Type B pancreatic cell (in vitro differentiated cells): ENCODE measurements at regions not wholly inside any gene's neighbourhood (a gene's known extent, or its start where the extent isn't known, plus 50 kb on each side); places are given as distances from the start of the nearest gene placed in this dataset.

Experiments used
- DNase-seq: peaks from one replicate; pipeline ENCODE4 v3.0.0; 2021; ENCODE audit warnings: mixed read lengths; ENCODE audit not compliant: unreplicated experiment; ENCODE audit errors: extremely low spot score
- H3K27ac Mint-ChIP-seq: 2 replicates; pipeline ENCODE4 v1.8.0; 2021; ENCODE audit warnings: mild to moderate bottlenecking, mixed read lengths
- H3K27me3 Mint-ChIP-seq: 2 replicates; pipeline ENCODE4 v1.8.0; 2021; ENCODE audit warnings: mixed read lengths
- H3K36me3 Mint-ChIP-seq: 2 replicates; pipeline ENCODE4 v1.8.0; 2021; ENCODE audit warnings: mixed read lengths
- H3K4me1 Mint-ChIP-seq: one replicate; pipeline ENCODE4 v1.8.0; 2021; ENCODE audit warnings: mixed read lengths; ENCODE audit not compliant: unreplicated experiment
- H3K4me3 Mint-ChIP-seq: 2 replicates; pipeline ENCODE4 v1.8.0; 2021; ENCODE audit warnings: mild to moderate bottlenecking, mixed read lengths
- H3K9me3 Mint-ChIP-seq: 2 replicates; pipeline ENCODE4 v1.8.0; 2021; ENCODE audit warnings: mixed read lengths
- TF ChIP-seq, protein P1 (sequence below): fragments of 200-600 bp; sonication (generic); conservative IDR thresholded peaks from 2 replicates; pipeline ENCODE4 v1.5.0; 2021; ENCODE audit warnings: antibody characterized with exemption, mild to moderate bottlenecking

DNA sequence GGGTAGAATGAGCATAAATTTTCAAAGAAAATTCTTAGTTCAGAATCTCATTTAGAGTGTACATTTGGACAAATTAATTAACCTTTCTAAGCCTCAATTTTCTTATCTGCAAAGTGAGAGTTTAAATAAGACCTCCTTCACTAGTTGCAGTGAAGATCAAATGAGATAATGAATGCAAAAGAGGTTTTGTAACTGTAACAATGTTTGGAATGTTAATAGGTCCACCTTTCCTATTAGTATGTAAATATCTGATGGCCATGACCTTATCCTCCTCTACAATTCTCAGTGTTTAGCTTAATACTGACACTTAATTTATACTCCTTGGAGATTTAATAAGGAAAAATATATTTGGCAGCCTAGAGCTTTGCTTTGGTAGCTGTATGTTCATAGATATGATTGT, 138.8 kb downstream of the GABRG1 start:
- Mint-ChIP-seq H3K36me3 (no peaks in the 10 kb centered on the region), H3K4me1 (no peaks in the 10 kb centered on the region), H3K27ac (no peak overlapping the region), H3K9me3 (no peaks in the 10 kb centered on the region), H3K4me3 (no peak overlapping the region), H3K27me3 (no peaks in the 10 kb centered on the region)
- no peak for DNase-seq
- TF ChIP-seq, protein P1, sequence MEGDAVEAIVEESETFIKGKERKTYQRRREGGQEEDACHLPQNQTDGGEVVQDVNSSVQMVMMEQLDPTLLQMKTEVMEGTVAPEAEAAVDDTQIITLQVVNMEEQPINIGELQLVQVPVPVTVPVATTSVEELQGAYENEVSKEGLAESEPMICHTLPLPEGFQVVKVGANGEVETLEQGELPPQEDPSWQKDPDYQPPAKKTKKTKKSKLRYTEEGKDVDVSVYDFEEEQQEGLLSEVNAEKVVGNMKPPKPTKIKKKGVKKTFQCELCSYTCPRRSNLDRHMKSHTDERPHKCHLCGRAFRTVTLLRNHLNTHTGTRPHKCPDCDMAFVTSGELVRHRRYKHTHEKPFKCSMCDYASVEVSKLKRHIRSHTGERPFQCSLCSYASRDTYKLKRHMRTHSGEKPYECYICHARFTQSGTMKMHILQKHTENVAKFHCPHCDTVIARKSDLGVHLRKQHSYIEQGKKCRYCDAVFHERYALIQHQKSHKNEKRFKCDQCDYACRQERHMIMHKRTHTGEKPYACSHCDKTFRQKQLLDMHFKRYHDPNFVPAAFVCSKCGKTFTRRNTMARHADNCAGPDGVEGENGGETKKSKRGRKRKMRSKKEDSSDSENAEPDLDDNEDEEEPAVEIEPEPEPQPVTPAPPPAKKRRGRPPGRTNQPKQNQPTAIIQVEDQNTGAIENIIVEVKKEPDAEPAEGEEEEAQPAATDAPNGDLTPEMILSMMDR: no peak

DNA sequence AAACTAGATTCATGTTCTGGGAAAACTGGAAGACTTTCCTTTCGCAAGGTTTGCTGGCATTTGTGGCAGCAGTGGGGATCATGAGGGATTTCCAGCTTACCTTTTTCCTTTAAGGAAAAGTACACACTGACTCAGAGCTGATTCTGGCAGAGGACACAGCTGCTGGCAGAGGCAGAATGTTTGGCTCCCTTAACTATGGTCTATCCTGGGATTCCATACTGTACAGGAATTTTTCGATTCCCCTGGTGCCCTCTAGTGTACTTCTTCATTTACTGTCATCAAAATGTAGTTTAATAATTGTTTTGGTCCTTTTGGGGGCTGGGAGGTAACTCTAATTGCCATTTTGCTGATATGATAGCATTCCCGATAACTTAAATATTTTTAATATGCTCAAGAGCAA, 152.7 kb downstream of the GABRG1 start:
- Mint-ChIP-seq H3K27ac (no peak overlapping the region), H3K36me3 (no peaks in the 10 kb centered on the region), H3K27me3 (no peaks in the 10 kb centered on the region), H3K9me3 (no peaks in the 10 kb centered on the region), H3K4me1 (no peaks in the 10 kb centered on the region), H3K4me3 (no peak overlapping the region)
- no peak for DNase-seq
- TF ChIP-seq, protein P1: no peak

DNA sequence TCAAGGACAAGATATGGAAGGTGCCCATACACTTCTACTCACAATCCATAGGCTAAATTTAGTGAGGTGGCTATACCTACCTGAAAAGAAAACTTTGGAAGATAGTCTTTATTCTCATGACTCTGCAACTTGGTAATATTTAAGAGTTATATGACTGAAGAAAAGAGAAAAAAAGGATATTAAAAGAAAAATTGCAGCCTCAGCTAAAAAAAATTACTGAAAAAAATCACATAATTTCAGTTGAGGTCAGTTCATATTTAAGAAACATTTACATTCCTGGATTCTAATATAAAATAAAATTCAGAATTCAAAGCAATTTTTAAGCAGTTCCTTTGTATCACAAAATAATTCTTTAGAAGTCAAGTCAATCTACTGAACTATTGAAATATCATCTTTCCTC, 166.5 kb downstream of the GABRG1 start:
- Mint-ChIP-seq H3K27me3 (peaks cover 2% of the 10 kb centered on the region), H3K27ac (no peak overlapping the region), H3K4me3 (no peak overlapping the region), H3K9me3 (no peaks in the 10 kb centered on the region), H3K4me1 (no peaks in the 10 kb centered on the region), H3K36me3 (peaks cover 3% of the 10 kb centered on the region)
- TF ChIP-seq, protein P1: no peak
- no peak for DNase-seq

DNA sequence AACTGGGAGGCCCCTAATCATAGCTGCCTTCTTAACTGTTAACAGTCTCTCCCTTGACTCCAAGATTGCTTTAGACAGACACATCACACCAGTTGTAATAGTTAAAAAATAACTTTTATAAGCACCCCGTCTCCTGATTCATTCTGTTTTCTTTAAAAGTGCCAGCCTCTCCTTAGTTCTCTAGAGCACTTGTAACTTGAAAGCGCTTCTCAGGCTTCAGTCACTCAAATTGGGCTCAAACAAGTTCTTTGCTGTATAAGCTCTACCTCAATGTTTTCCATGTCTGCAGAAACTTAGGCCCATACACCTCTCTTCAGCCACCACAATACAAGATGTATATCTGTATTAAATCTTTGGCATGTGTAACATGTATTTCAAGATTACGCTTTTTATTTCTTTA, 169.6 kb downstream of the GABRG1 start:
- H3K27ac Mint-ChIP-seq: no peak overlapping the region
- no peak for DNase-seq
- peaks cover 3% of the 10 kb centered on the region for H3K36me3 Mint-ChIP-seq
- H3K27me3 Mint-ChIP-seq: peaks cover 2% of the 10 kb centered on the region
- TF ChIP-seq, protein P1: no peak
- H3K4me3 Mint-ChIP-seq: no peak overlapping the region
- H3K9me3 Mint-ChIP-seq: no peaks in the 10 kb centered on the region
- no peaks in the 10 kb centered on the region for H3K4me1 Mint-ChIP-seq

DNA sequence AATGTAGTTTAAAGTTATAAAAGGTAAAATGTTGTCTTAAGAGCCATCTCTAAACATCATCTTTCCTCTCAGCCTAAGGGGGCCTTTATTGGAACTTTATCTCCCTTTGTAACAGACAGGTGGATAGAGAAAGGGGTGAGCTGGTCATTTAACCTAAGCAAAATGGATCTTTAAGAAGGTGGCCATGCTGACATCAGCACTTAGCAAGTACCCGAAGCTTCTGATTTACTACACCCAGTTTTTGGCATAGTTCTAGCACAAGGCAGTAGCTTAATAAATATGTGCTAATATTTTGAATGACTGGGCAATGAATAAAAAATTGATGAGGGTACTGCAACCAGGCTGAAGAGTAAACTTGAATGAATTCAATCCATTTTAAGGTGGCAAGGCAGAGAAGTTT, 172.7 kb downstream of the GABRG1 start:
- Mint-ChIP-seq H3K4me1 (no peaks in the 10 kb centered on the region), H3K9me3 (no peaks in the 10 kb centered on the region), H3K4me3 (no peak overlapping the region), H3K27me3 (peaks cover 2% of the 10 kb centered on the region), H3K36me3 (peaks cover 3% of the 10 kb centered on the region), H3K27ac (no peak overlapping the region)
- no peak for DNase-seq
- TF ChIP-seq, protein P1: no peak

DNA sequence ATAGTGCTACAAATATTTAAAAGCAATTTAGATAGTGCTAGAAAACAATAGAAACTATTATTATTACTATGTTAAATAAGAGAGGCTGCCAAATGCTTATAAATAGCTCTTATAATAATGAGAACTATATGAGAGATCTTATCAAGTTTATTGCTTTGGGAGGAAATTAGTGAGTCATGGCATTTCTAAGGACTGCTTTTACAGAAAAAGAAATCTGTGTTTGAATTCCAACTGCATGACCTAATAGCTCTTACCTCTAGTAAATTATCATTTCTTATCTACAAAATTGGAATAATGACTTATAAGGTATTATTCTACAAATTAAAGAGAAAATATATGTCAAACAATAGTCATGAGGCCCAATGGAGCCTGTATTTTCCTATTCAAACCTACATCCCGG, 177.2 kb downstream of the GABRG1 start:
- H3K36me3 Mint-ChIP-seq: no peaks in the 10 kb centered on the region
- no peaks in the 10 kb centered on the region for H3K9me3 Mint-ChIP-seq
- no peak overlapping the region for H3K4me3 Mint-ChIP-seq
- H3K4me1 Mint-ChIP-seq: no peaks in the 10 kb centered on the region
- no peaks in the 10 kb centered on the region for H3K27me3 Mint-ChIP-seq
- DNase-seq: no peak
- H3K27ac Mint-ChIP-seq: no peak overlapping the region
- TF ChIP-seq, protein P1: no peak
